Lower leg skin (tissue), 3 donors: ENCODE measurements at regions not wholly inside any gene's neighbourhood (a gene's known extent, or its start where the extent isn't known, plus 50 kb on each side); places are given as distances from the start of the nearest gene placed in this dataset.

ENCODE experiments used
- CTCF ChIP-seq, 3 donors: fragments of 450-650 bp; IDR thresholded peaks; one replicate each; pipeline ENCODE4 v1.5.1; 2016; ENCODE audit warnings: antibody characterized with exemption in 3 of 3, mild to moderate bottlenecking in 3 of 3, moderate library complexity in 2 of 3
- POLR2A ChIP-seq, 2 donors: fragments of 450-650 bp; IDR thresholded peaks; one replicate each; pipeline ENCODE4 v1.6.1; 2016 to 2017; ENCODE audit warnings: antibody characterized with exemption in 2 of 2, mild to moderate bottlenecking in 1 of 2, moderate library complexity in 1 of 2

GRCh38 chrX:39551762-39552161, 546.0 kb downstream of the BCOR start:
- no peak for TF ChIP-seq CTCF (IDR thresholded peaks at IDR 0.05)
- no peak for TF ChIP-seq POLR2A (IDR thresholded peaks at IDR 0.05)
